ENCODE measurements at regions not wholly inside any gene's neighbourhood (a gene's known extent, or its start where the extent isn't known, plus 50 kb on each side); places are given as distances from the start of the nearest gene placed in this dataset.
"Not testable (repeated sequence)": the region's sequence is repeated elsewhere in the genome, so short reads cannot be mapped to it uniquely, and the experiment has no call there.

DNA sequence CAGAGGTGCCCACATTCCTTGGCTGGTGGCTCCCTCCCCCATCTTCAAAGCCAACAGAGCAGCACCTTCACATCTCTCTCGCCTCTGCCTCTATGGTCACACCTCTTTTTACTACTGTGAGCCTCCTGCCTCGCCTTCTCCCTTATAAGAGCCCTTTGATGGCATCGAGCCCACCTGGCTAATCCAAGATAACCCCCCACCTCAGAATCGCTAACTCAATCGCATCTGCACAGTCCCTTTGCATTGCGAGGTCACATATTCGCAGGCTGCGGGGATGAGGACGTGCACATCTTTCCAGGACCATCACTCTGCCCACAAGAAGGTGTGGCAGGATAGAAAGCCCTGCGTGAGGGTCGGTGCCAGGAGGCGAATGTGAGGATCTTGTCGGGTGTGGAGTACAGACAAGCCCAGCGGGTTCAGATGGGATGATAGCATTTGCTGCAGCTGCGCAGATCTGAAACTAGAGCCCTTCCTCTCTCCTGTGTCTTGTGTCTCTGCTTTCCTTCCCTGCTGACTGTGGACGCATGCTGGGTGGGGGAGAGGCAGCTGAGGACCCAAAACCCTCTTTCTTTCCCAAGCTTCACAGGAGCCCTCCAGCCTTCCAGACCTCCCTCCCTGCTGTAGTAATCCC, 148.3 kb upstream of the HDAC4 start:
- Histone ChIP-seq H3K9me3 (no peaks in the 10 kb centered on the region), H3K4me3 (no peak overlapping the region), H3K27ac (no peak overlapping the region), H3K27me3 (no peaks in the 10 kb centered on the region), H3K4me1 (peaks cover 0 to 4% (median 0%) of the 10 kb centered on the region in 4 donors), H3K36me3 (no peaks in the 10 kb centered on the region)
- TF ChIP-seq EP300 (IDR thresholded peaks at IDR 0.05): no peak
- TF ChIP-seq, protein P1, sequence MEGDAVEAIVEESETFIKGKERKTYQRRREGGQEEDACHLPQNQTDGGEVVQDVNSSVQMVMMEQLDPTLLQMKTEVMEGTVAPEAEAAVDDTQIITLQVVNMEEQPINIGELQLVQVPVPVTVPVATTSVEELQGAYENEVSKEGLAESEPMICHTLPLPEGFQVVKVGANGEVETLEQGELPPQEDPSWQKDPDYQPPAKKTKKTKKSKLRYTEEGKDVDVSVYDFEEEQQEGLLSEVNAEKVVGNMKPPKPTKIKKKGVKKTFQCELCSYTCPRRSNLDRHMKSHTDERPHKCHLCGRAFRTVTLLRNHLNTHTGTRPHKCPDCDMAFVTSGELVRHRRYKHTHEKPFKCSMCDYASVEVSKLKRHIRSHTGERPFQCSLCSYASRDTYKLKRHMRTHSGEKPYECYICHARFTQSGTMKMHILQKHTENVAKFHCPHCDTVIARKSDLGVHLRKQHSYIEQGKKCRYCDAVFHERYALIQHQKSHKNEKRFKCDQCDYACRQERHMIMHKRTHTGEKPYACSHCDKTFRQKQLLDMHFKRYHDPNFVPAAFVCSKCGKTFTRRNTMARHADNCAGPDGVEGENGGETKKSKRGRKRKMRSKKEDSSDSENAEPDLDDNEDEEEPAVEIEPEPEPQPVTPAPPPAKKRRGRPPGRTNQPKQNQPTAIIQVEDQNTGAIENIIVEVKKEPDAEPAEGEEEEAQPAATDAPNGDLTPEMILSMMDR (IDR thresholded peaks at IDR 0.05): no peak
- no peak for DNase-seq (ENCODE audit: low spot score in 2 of 2)
- WGBS, 2 donors: 88 to 93% methylated on average over 16 of the region's 16 CpGs

DNA sequence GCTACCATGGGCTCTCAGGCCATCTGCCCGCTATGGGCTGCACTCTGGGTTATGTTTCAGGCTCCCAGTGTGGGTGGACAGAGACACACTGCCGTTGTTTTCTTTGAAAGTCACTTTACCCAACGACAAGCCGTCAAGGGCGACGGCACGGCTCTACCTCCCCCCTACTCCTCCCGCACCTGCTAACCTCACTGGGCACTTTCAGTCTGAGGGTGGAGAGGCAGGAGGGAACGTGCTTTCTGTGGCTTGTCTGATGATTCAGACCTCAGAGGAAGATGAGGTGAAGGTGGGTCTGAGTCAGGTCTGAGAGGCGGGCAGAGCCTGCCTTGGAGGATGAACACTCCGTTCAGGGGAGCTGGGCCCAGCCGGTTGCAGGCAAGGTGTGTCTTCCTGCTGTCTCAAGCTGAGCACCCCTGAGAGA, 147.6 kb upstream of the HDAC4 start:
- 86 to 94% methylated on average over 11 to 12 of the region's 12 CpGs for WGBS, 2 donors
- Histone ChIP-seq H3K9me3 (no peaks in the 10 kb centered on the region), H3K27ac (no peak overlapping the region), H3K27me3 (no peaks in the 10 kb centered on the region), H3K4me1 (peaks cover 0 to 6% (median 0%) of the 10 kb centered on the region in 4 donors), H3K36me3 (no peaks in the 10 kb centered on the region), H3K4me3 (no peak overlapping the region)
- DNase-seq (ENCODE audit: low spot score in 2 of 2): no peak
- TF ChIP-seq POLR2A (IDR thresholded peaks at IDR 0.05) (no peak), EP300 (IDR thresholded peaks at IDR 0.05) (no peak)
- TF ChIP-seq, protein P1 (IDR thresholded peaks at IDR 0.05): no peak

DNA sequence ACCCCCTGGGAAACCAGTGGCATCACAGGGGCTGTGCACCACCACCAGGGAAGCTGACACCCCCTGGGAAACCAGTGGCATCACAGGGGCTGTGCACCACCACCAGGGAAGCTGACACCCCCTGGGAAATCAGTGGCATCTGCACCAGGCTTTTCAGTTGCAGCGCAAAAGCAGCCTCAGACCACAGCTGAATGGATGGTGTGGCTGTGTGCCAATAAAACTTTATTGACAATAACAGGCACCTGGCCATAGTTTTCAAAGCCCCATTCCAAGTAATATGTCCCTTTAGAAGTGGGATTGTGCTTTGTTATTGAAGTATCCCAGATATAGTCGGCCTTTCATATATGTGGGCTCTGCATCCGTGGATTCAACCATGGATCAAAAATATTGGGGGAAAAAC, 146.3 kb upstream of the HDAC4 start:
- DNase-seq (ENCODE audit: low spot score in 2 of 2); H3K36me3 ChIP-seq; H3K4me1 ChIP-seq; H3K27ac ChIP-seq; H3K4me3 ChIP-seq; H3K27me3 ChIP-seq; H3K9me3 ChIP-seq: not testable (repeated sequence)
- 96% methylated on average over 3 of the region's 3 CpGs for WGBS, 2 donors

DNA sequence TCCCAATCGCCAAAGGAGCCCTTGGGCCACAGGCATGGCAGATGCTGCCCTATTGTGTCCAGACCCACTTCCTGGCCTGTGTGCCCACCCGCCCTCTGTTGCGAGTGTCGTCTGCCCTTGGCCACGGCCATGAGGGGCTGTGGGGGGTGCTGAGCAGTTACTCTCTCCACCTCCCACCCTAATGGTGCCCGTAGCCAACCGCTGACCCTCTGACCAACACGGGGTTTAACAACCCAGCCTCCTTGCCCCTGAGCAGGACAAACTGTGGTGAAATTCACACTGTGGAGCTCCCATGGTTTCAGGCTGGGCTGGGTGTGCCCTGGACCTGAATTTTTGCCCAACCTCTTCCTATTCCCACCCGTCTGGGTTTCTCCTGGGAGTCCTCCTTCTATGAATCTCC, 145.7 kb upstream of the HDAC4 start:
- no peak overlapping the region for H3K27ac ChIP-seq
- WGBS, 2 donors: 86 to 92% methylated on average over 9 of the region's 9 CpGs
- H3K4me1 ChIP-seq: peaks cover 0 to 6% (median 0%) of the 10 kb centered on the region in 4 donors
- DNase-seq (ENCODE audit: low spot score in 2 of 2): no peak
- no peaks in the 10 kb centered on the region for H3K27me3 ChIP-seq
- H3K4me3 ChIP-seq: no peak overlapping the region
- H3K36me3 ChIP-seq: no peaks in the 10 kb centered on the region
- TF ChIP-seq, protein P1 (IDR thresholded peaks at IDR 0.05): no peak
- TF ChIP-seq POLR2A (IDR thresholded peaks at IDR 0.05): no peak
- H3K9me3 ChIP-seq: peaks cover 0 to under 1% (median 0%) of the 10 kb centered on the region in 4 donors

DNA sequence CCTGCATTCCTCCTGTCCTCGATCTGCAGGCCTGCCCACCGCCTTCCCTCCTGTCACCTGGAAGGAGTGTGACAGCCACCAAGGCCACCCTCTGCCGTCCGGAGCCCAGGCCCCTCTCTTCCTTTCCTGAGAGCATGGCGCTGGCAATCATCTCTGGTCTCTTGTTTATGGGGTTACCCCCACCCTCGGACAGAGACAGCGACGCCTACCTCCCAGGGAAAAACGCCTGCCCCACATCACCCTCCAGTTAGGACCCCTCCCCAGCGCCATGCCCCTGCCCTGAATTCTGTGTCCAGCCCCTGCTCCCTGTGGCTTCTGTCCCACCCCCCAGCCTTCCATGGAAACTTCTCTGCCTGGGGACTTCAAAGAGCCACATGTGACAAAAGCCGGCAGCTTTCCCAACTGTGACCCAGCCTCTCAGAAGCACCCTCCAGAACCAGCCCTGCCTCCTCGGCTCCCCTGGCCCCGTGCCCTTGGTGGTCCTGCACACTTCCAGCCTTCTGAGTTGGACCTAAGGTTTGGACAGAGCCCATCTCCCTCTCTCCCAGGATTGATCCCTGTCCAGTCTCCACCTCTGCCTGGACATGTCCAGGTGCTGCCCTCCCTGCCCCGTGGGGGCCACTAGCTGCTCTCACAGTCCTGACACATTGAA, 145.0 kb upstream of the HDAC4 start:
- H3K27ac ChIP-seq: no peak overlapping the region
- no peaks in the 10 kb centered on the region for H3K36me3 ChIP-seq
- 83 to 84% methylated on average over 14 of the region's 14 CpGs for WGBS, 2 donors
- no peak overlapping the region for H3K4me3 ChIP-seq
- H3K9me3 ChIP-seq: peaks cover 0 to 7% (median 0%) of the 10 kb centered on the region in 4 donors
- TF ChIP-seq, protein P1 (IDR thresholded peaks at IDR 0.05): no peak
- no peak for TF ChIP-seq POLR2A (IDR thresholded peaks at IDR 0.05)
- no peak for TF ChIP-seq EP300 (IDR thresholded peaks at IDR 0.05)
- H3K27me3 ChIP-seq: no peaks in the 10 kb centered on the region
- H3K4me1 ChIP-seq: peaks cover 0 to 6% (median 0%) of the 10 kb centered on the region in 4 donors
- no peak for DNase-seq (ENCODE audit: low spot score in 2 of 2)

All from tibial nerve (tissue), 4 donors.